ENCODE measurements at regions not wholly inside any gene's neighbourhood (a gene's known extent, or its start where the extent isn't known, plus 50 kb on each side); places are given as distances from the start of the nearest gene placed in this dataset.

- CTCF ChIA-PET = no interaction called here
- Mint-ChIP-seq H3K27me3 (ENCODE audit: unreplicated experiment) (no peaks in the 10 kb centered on the region), H3K4me3 (ENCODE audit: low read depth, unreplicated experiment) (no peak overlapping the region), H3K4me1 (ENCODE audit: low read depth, unreplicated experiment) (no peaks in the 10 kb centered on the region), H3K27ac (ENCODE audit: unreplicated experiment) (no peak overlapping the region), H3K36me3 (ENCODE audit: insufficient read depth, unreplicated experiment) (no peaks in the 10 kb centered on the region), H3K9me3 (ENCODE audit: low read depth, unreplicated experiment) (peaks cover 2% of the 10 kb centered on the region)
- intact Hi-C loops (cut with micrococcal nuclease; ENCODE audit: unreplicated experiment) = no loop called here
- no TSS peak for BruUV-seq (replicated peaks)
- no peak for TF ChIP-seq CTCF (IDR thresholded peaks at IDR 0.05; ENCODE audit: unreplicated experiment)
- DNase-seq = no peak
Observed at GRCh38 chr7:136213012-136213411, 235.9 kb upstream of the MTPN start.

GRCh38 chr7:136210664-136211063 lies 233.5 kb upstream of the MTPN start:
- DNase-seq = no peak
- no peak for TF ChIP-seq CTCF (IDR thresholded peaks at IDR 0.05; ENCODE audit: unreplicated experiment)
- CTCF ChIA-PET = no interaction called here
- Mint-ChIP-seq H3K27ac (ENCODE audit: unreplicated experiment) (no peak overlapping the region), H3K36me3 (ENCODE audit: insufficient read depth, unreplicated experiment) (no peaks in the 10 kb centered on the region), H3K4me1 (ENCODE audit: low read depth, unreplicated experiment) (no peaks in the 10 kb centered on the region), H3K4me3 (ENCODE audit: low read depth, unreplicated experiment) (no peak overlapping the region), H3K9me3 (ENCODE audit: low read depth, unreplicated experiment) (peaks cover 13% of the 10 kb centered on the region), H3K27me3 (ENCODE audit: unreplicated experiment) (no peaks in the 10 kb centered on the region)
- intact Hi-C loops (cut with micrococcal nuclease; ENCODE audit: unreplicated experiment) = no loop called here
- BruUV-seq (replicated peaks) = no TSS peak

- H3K27me3 Mint-ChIP-seq (ENCODE audit: unreplicated experiment) = no peaks in the 10 kb centered on the region
- H3K4me1 Mint-ChIP-seq (ENCODE audit: low read depth, unreplicated experiment) = no peaks in the 10 kb centered on the region
- no TSS peak for BruUV-seq (replicated peaks)
- intact Hi-C loops (cut with micrococcal nuclease; ENCODE audit: unreplicated experiment) = no loop called here
- H3K36me3 Mint-ChIP-seq (ENCODE audit: insufficient read depth, unreplicated experiment) = no peaks in the 10 kb centered on the region
- no peak overlapping the region for H3K27ac Mint-ChIP-seq (ENCODE audit: unreplicated experiment)
- no peak for DNase-seq
- CTCF ChIA-PET = no interaction called here
- peaks cover 14% of the 10 kb centered on the region for H3K9me3 Mint-ChIP-seq (ENCODE audit: low read depth, unreplicated experiment)
- TF ChIP-seq CTCF (IDR thresholded peaks at IDR 0.05; ENCODE audit: unreplicated experiment) = no peak
- no peak overlapping the region for H3K4me3 Mint-ChIP-seq (ENCODE audit: low read depth, unreplicated experiment)
Observed at GRCh38 chr7:136210079-136210478, 232.9 kb upstream of the MTPN start.

- Mint-ChIP-seq H3K4me1 (ENCODE audit: low read depth, unreplicated experiment) (no peaks in the 10 kb centered on the region), H3K9me3 (ENCODE audit: low read depth, unreplicated experiment) (peaks cover 17% of the 10 kb centered on the region)
Observed at GRCh38 chr7:136205956-136206355, 228.8 kb upstream of the MTPN start.

More at GRCh38 chr7:136205956-136206355, 228.8 kb upstream of the MTPN start:
- intact Hi-C loops (cut with micrococcal nuclease; ENCODE audit: unreplicated experiment) = no loop called here
- H3K4me3 Mint-ChIP-seq (ENCODE audit: low read depth, unreplicated experiment) = no peak overlapping the region
- no TSS peak for BruUV-seq (replicated peaks)
- no peaks in the 10 kb centered on the region for H3K36me3 Mint-ChIP-seq (ENCODE audit: insufficient read depth, unreplicated experiment)
- CTCF ChIA-PET = no interaction called here
- no peak for TF ChIP-seq CTCF (IDR thresholded peaks at IDR 0.05; ENCODE audit: unreplicated experiment)
- H3K27me3 Mint-ChIP-seq (ENCODE audit: unreplicated experiment) = no peaks in the 10 kb centered on the region
- no peak overlapping the region for H3K27ac Mint-ChIP-seq (ENCODE audit: unreplicated experiment)
- no peak for DNase-seq
